ENCODE measurements at regions not wholly inside any gene's neighbourhood (a gene's known extent, or its start where the extent isn't known, plus 50 kb on each side); places are given as distances from the start of the nearest gene placed in this dataset.

DNA sequence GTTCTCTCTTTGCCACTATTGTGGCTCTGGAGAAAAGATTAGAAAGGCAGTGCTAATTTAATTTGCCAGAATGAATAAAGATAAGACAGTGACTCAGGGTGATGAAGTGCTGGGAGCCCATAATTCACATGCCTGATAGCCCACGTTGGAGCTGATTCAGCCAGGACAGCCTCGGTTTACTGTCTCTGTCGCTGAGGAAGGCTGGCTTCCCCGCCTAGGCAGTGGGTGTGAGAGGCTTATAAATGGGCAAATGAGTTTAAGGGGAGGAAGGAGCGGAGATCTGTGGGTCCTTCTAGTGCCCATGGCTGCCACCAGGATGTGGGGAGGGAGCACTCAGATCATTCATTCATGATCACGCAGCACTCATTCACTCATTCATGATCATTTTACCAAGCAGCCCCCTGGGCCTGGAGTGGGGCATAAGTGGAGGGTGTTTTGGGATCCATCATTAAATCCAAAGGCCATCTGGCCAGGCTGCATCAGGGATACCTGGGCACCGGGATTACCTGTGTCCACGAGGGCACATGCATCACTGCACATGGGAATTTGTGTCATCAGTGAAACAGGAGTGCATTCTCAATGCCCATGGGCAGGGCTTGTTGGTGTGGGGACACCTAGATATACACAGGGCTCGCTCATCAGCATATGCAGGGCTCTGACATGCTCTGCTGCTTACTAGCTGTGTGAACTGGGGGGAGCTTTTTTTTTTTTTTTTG is 315.4 kb downstream of the MATN1 start:
- Mint-ChIP-seq H3K4me1 (no peaks in the 10 kb centered on the region), H3K4me3 (no peak overlapping the region), H3K36me3 (no peaks in the 10 kb centered on the region), H3K9me3 (no peaks in the 10 kb centered on the region), H3K27me3 (ENCODE audit: low read depth in 3 of 3) (peaks cover 4 to 8% (median 7%) of the 10 kb centered on the region in 3 donors), H3K27ac (no peak overlapping the region)
- DNase-seq, result no peak

DNA sequence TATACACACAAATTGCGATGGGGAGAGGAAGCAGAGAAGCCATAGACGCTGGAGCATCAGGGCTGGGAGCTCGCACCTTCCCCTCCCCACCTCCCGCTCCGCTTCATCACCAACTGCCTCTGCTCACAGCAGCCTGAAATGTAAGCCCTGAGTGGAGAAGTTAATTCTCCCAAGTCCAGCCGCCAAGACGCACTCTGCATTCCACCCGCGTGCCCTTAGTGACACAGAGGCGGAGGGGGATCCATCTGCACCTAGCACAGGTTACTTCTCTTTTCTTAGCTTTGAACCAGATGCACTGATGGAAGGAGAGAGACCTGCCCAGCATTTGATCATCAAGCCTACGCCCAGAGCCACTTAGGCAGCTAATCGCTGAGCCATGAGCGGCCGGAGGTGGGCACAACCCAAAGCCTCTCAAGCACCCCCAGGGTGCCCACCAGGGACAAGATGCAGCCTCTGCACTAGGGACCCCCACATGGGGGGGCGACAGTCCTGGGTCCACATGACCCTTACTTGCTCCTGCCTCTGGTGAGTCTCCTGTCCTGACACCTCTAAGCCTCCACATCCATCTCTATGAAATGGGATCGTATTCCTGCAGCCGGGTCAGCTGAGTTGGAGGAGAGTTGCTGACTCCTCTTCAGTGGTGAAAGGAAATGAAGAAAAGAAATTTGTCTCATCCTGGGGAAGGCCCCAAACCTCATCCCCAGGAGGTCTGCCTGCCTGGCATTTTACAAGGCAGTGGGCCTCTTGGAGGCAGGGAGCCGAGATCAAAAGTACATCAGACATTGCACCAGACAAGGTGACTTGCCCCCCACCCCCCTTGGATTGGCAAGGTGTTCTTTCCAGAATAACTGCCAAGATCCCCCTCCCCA is 316.2 kb downstream of the MATN1 start:
- no peak for DNase-seq
- H3K36me3 Mint-ChIP-seq, result no peaks in the 10 kb centered on the region
- no peak overlapping the region for H3K4me3 Mint-ChIP-seq
- no peaks in the 10 kb centered on the region for H3K9me3 Mint-ChIP-seq
- no peak overlapping the region for H3K27ac Mint-ChIP-seq
- H3K27me3 Mint-ChIP-seq (ENCODE audit: low read depth in 3 of 3), result peaks cover 6 to 8% (median 6%) of the 10 kb centered on the region in 3 donors
- no peaks in the 10 kb centered on the region for H3K4me1 Mint-ChIP-seq

DNA sequence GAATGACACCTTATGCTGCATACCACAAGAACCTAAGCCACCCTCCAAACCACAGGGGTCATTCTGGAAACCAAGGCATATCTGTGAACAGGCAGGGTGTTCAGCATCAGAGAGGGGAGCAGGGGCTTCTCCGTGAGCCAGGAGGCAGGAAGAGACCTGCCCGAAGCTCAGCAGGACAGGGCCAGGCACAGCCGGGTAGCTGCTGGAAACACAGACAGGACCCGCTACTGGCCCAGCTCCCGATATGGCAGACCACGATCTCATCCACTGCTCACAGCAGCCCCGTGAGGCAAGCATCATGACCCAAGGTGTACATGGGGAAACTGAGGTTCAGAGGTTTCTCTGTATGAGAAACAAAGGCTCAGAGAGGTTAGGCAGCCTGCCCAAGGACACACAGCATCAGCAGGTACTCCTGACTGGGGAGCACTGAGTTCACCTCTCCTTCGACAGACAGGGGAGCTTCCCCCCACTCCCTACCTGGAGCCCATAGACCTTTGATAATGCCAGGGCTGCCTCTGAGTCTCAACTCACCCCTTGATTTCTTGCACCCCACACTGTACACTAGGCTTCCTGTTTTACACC is 317.7 kb downstream of the MATN1 start:
- Mint-ChIP-seq H3K4me1 (no peaks in the 10 kb centered on the region), H3K27me3 (ENCODE audit: low read depth in 3 of 3) (peaks cover 5 to 6% (median 6%) of the 10 kb centered on the region in 3 donors), H3K36me3 (no peaks in the 10 kb centered on the region), H3K9me3 (no peaks in the 10 kb centered on the region), H3K4me3 (no peak overlapping the region), H3K27ac (no peak overlapping the region)
- no peak for DNase-seq

DNA sequence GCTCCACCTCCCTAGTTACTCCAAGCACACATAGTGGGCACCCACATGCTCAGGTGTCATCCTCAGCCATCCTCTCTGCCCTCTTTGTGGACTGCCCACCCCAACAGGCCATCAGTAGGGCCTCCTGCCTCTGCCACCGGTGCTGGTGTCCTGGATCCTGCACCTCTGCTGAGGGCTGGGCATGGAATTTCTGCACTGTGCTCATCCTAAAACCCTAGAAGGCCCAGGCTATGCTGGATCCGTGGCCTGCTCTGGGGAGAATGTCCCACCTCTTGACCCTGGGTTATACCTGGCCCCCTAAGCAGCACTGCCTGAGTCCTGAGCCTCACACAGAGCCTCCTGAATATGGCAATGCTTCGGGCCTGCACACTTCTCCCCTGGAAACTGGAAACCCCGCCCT is 318.3 kb downstream of the MATN1 start:
- no peak overlapping the region for H3K4me3 Mint-ChIP-seq
- DNase-seq, result no peak
- H3K27me3 Mint-ChIP-seq (ENCODE audit: low read depth in 3 of 3), result peaks cover 5 to 8% (median 6%) of the 10 kb centered on the region in 3 donors
- no peaks in the 10 kb centered on the region for H3K9me3 Mint-ChIP-seq
- H3K36me3 Mint-ChIP-seq, result no peaks in the 10 kb centered on the region
- no peaks in the 10 kb centered on the region for H3K4me1 Mint-ChIP-seq
- H3K27ac Mint-ChIP-seq, result no peak overlapping the region

DNA sequence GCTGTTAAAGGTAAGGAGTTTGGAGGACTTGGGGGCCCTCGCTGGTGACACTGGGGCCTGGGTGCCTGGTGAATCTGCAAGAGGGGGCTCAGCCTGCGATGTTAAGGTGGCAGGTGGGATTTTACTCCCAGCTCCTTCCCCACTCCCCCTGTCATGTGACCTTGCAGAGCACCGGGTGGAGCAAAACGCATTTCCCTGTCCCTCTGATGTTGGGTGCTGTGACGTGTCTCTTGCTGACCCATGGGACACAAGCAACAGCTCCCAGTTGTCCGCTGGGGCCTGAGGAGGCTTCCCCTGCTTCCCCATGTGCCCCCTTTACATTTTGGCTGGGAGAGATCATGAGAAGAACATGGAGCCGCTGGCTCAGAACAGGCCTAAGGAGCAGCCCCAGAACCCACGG is 319.0 kb downstream of the MATN1 start:
- Mint-ChIP-seq H3K27me3 (ENCODE audit: low read depth in 3 of 3) (peaks cover 5 to 10% (median 5%) of the 10 kb centered on the region in 3 donors), H3K36me3 (no peaks in the 10 kb centered on the region)
- DNase-seq, result no peak

DNA sequence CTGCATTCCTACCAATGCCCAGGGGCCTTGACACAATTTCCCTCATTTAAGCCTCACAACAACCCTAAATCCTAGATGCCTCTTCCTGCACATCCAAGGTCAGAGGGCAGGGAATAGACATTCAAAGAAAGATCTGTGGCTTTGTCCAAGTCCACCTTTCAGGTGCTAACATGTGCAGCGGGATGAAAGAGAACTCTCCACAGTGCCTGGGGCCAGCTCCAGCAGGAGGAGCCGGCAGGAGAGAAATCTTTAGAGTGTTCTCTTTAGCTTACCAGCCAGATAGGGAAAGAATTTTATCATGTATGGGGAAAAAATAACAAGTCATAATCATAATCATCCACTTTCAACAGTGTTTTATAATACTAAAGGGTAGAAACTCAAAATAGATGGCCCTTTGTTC is 319.7 kb downstream of the MATN1 start:
- Mint-ChIP-seq H3K4me1 (no peaks in the 10 kb centered on the region), H3K27me3 (ENCODE audit: low read depth in 3 of 3) (peaks cover 5 to 9% (median 5%) of the 10 kb centered on the region in 3 donors)

More for the DNA sequence above, 319.0 kb downstream of the MATN1 start:
- no peak overlapping the region for H3K4me3 Mint-ChIP-seq
- no peaks in the 10 kb centered on the region for H3K4me1 Mint-ChIP-seq
- no peaks in the 10 kb centered on the region for H3K9me3 Mint-ChIP-seq
- no peak overlapping the region for H3K27ac Mint-ChIP-seq

DNA sequence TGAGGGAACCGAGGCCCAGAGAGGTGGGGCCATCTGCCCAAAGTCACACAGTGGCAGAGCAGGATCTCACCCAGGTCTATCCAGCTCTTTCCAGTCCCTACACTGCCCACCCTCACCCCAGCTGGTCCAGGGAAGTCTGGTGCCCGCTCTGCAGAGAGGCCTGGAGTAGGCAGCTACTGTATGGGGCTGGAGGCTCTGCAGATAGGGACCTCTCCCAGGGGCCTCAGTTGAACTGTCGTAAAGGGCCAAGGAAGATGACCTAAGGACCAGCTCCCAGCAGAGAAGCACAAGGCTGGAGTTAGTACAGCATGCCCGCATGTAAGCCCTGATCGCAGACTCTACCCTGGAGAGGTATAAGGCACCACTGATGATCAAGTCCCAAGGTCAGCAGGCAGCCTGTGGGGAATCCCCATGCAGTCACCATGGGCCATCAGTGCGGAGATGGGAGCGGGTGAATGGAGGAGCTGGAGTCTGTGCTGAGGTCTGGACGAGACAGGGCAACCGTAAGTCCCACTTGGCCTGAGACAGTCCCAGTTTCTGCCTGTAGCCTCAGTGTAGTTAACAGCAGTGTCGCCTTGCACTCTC is 320.2 kb downstream of the MATN1 start:
- no peak overlapping the region for H3K27ac Mint-ChIP-seq
- H3K9me3 Mint-ChIP-seq, result no peaks in the 10 kb centered on the region
- peaks cover 3 to 9% (median 5%) of the 10 kb centered on the region in 3 donors for H3K27me3 Mint-ChIP-seq (ENCODE audit: low read depth in 3 of 3)
- no peak for DNase-seq
- H3K4me3 Mint-ChIP-seq, result no peak overlapping the region
- H3K36me3 Mint-ChIP-seq, result no peaks in the 10 kb centered on the region
- H3K4me1 Mint-ChIP-seq, result no peaks in the 10 kb centered on the region

More for the DNA sequence above, 319.7 kb downstream of the MATN1 start:
- H3K4me3 Mint-ChIP-seq, result no peak overlapping the region
- H3K36me3 Mint-ChIP-seq, result no peaks in the 10 kb centered on the region
- no peak for DNase-seq
- H3K9me3 Mint-ChIP-seq, result no peaks in the 10 kb centered on the region
- no peak overlapping the region for H3K27ac Mint-ChIP-seq

DNA sequence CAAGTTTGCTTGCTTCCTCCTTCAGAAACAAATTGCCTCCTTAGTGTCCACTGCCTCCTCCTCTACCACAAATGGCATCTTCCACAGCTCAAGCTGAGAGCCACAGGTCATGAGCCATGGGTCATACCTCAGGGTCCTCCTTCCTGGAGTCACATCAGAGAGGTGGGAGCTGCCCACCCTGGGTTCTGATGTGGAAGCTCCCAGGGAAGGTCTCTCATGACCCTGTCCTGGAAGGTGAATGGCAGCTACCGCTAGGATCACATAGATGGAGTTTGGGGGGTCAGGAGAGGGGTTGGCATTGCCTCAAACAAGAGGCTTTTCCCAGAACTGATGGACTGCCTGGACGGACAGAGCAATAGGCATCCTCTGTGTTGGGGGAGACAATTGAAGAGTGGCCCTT is 321.4 kb downstream of the MATN1 start:
- H3K9me3 Mint-ChIP-seq, result no peaks in the 10 kb centered on the region
- H3K4me1 Mint-ChIP-seq, result no peaks in the 10 kb centered on the region
- DNase-seq, result no peak
- H3K27ac Mint-ChIP-seq, result no peak overlapping the region
- H3K27me3 Mint-ChIP-seq (ENCODE audit: low read depth in 3 of 3), result peaks cover 2 to 8% (median 5%) of the 10 kb centered on the region in 3 donors
- no peaks in the 10 kb centered on the region for H3K36me3 Mint-ChIP-seq
- H3K4me3 Mint-ChIP-seq, result no peak overlapping the region

DNA sequence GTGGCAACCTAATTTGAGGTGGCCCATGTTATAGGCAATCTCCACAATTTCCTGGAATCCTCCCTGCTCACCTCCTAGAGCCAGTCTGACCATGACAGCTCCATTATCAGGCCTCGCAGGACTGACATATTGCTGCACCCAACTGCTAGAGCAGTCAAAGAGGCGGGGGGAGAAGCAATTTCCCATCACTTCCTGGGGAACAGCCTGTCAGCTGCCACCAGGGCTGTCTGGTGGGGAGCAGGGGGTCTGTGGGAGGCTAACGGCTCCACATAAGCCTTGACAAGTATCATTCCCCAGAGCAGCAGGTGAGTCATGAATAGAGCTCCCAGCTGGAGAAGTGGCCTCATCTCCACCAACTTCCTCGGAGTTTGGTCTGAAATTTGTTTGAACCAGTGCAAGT is 322.9 kb downstream of the MATN1 start:
- Mint-ChIP-seq H3K27me3 (ENCODE audit: low read depth in 3 of 3) (peaks cover 0 to 6% (median 5%) of the 10 kb centered on the region in 3 donors), H3K36me3 (no peaks in the 10 kb centered on the region), H3K9me3 (no peaks in the 10 kb centered on the region), H3K27ac (no peak overlapping the region), H3K4me3 (no peak overlapping the region), H3K4me1 (no peaks in the 10 kb centered on the region)
- no peak for DNase-seq

DNA sequence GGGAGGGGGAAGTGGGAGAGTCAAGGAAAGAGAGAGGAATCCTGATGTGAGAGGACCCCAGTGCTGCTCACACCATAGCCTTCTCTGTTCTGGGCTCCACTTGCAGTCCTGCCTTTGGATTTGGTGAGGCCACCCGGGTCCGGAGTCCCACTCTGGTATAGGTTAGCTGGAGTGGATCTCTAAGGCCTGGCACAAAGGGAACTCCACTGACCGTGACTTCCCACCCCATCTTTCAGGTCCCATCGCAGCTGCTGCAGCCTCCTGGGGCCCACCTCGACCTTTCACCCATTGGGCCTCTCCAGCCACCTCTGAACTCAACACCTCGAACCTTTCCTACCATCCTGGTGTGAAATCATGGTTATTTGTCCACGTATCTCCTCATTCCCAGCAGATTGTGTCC is 324.4 kb downstream of the MATN1 start:
- no peaks in the 10 kb centered on the region for H3K9me3 Mint-ChIP-seq
- peaks cover 0 to 6% (median 4%) of the 10 kb centered on the region in 3 donors for H3K27me3 Mint-ChIP-seq (ENCODE audit: low read depth in 3 of 3)
- H3K4me3 Mint-ChIP-seq, result no peak overlapping the region
- no peaks in the 10 kb centered on the region for H3K36me3 Mint-ChIP-seq
- H3K27ac Mint-ChIP-seq, result no peak overlapping the region
- no peak for DNase-seq
- H3K4me1 Mint-ChIP-seq, result no peaks in the 10 kb centered on the region

DNA sequence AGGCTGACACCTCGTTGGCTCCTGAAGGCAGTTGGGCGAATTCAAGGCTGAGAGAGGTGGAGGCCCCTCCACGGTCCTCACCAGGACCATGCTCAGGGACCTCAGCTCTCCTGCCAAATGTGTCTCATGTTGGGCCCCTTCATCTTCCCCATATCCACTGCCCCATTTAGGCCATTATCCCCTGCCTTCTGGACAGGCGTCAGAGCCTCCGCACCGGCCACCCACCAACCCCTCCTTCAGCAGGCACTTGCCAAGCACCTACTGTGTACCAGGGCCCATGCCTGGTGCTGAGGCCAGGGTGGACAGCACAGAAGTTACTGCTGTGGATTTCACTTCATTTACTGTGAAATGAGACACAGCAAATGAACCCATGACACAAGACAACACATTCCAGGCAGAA is 325.8 kb downstream of the MATN1 start:
- H3K27me3 Mint-ChIP-seq (ENCODE audit: low read depth in 3 of 3), result peaks cover 0 to 6% (median 3%) of the 10 kb centered on the region in 3 donors
- no peak overlapping the region for H3K4me3 Mint-ChIP-seq
- DNase-seq, result no peak
- no peaks in the 10 kb centered on the region for H3K4me1 Mint-ChIP-seq
- H3K27ac Mint-ChIP-seq, result no peak overlapping the region
- H3K9me3 Mint-ChIP-seq, result no peaks in the 10 kb centered on the region
- H3K36me3 Mint-ChIP-seq, result no peaks in the 10 kb centered on the region

DNA sequence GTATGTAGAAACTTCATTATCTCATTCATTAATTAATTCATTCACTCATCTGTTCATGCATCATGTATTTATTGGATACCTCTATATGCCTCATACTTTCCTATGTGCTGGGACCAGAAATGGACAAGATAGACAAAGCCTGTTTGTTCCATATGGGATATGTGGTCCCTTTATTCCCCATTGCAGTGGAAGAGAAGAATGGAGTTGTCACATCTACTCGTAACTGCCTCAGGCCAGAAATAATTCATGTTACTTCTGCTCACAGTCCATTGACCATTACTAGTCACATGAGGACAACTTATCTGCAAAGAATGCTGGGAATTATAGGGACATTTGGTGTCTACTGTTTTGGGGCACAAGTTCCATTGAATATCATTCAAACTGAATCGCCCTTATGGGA is 327.8 kb downstream of the MATN1 start:
- Mint-ChIP-seq H3K36me3 (no peaks in the 10 kb centered on the region), H3K4me3 (no peak overlapping the region), H3K4me1 (no peaks in the 10 kb centered on the region), H3K27ac (no peak overlapping the region), H3K27me3 (ENCODE audit: low read depth in 3 of 3) (peaks cover 0 to 6% (median 2%) of the 10 kb centered on the region in 3 donors), H3K9me3 (no peaks in the 10 kb centered on the region)
- DNase-seq, result no peak

DNA sequence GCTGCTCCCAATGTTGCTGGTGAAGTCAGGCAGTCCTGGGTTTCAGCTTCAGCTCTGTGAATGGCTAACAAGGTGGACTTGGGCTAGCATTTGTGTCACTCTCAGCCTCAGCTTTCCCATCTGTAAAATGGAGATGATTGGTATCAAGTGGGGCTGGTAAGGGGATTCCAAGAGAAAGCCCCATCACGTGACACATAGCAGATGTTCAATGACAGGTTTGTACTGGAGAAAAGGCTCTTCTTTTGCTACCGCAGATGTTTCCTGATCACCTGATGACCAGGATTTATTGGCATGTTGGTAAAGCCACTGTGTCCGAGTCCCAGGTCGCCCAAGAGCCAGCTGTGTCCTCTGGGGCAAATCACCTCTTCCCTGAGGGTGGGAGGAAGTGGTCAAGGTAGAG is 335.0 kb downstream of the MATN1 start:
- no peaks in the 10 kb centered on the region for H3K36me3 Mint-ChIP-seq

More for the DNA sequence above, 335.0 kb downstream of the MATN1 start:
- no peak for DNase-seq
- Mint-ChIP-seq H3K27ac (no peak overlapping the region), H3K27me3 (ENCODE audit: low read depth in 3 of 3) (peaks cover 0 to 5% (median 0%) of the 10 kb centered on the region in 3 donors), H3K4me3 (no peak overlapping the region), H3K4me1 (no peaks in the 10 kb centered on the region), H3K9me3 (no peaks in the 10 kb centered on the region)

All from immature natural killer cell (primary cell).